GM21381 (cell line): ENCODE measurements at regions not wholly inside any gene's neighbourhood (a gene's known extent, or its start where the extent isn't known, plus 50 kb on each side); places are given as distances from the start of the nearest gene placed in this dataset.
"Not testable (repeated sequence)": the region's sequence is repeated elsewhere in the genome, so short reads cannot be mapped to it uniquely, and the experiment has no call there.

Source experiments
- ATAC-seq: cut with Tn5 transposase; IDR thresholded peaks from one replicate; pipeline ENCODE4 v1.9.1; 2021; ENCODE audit warnings: mild to moderate bottlenecking, moderate library complexity; ENCODE audit not compliant: unreplicated experiment

DNA sequence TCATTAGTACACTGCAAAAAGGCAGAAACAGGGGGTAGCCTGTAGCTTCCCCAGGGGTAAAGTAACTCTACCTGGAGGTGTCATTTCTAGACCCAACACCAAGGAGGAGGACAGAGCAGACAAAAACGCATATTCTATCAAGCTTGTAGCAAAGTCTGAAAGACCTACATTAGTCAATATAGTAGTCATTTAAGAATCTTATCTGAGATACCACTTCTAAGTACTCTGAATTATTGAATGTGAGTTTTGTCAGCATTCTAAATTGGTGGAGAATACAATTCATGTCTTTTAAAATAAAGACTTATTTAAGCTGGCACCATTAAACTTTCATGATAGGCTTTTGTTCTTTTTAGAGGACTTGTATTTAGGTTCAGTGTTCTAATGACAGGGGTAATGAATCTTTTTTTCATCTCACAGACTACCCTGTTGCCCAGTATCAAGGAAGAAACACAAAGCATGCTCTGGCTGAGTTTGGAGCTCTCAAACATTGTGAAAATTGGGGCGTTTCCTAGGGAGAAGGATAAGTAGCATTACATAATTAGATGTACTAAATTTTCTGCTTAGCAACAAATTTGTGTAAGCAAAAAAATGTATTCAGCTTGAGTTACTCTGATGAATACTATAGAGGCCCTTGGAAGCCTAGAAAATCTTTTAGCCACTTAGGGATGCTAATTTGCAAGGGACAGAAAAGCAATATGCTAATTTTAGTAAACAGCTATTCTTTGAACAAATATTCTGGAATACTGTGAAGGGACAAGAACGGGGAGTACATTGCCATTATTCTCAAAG lies 255.4 kb upstream of the HSF2 start:
- no peak for ATAC-seq

DNA sequence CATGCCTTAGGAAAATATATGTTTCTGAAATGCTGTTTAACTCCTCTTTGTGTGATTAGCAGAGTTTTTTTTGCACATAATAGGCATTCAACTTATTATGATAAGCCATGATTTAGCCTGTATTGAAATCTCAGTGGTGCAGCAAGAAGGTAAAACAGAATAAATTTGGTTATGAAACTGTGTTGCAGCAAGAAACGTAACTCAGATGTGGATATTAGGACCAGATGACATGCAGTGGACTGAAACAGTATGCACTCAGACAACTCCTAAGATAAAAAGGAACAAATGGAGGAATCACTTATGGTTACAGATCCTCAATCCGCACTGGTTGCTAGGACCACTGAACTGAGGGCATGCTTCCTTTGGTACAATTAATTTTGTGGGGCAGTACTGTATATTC lies 254.2 kb upstream of the HSF2 start:
- no peak for ATAC-seq

DNA sequence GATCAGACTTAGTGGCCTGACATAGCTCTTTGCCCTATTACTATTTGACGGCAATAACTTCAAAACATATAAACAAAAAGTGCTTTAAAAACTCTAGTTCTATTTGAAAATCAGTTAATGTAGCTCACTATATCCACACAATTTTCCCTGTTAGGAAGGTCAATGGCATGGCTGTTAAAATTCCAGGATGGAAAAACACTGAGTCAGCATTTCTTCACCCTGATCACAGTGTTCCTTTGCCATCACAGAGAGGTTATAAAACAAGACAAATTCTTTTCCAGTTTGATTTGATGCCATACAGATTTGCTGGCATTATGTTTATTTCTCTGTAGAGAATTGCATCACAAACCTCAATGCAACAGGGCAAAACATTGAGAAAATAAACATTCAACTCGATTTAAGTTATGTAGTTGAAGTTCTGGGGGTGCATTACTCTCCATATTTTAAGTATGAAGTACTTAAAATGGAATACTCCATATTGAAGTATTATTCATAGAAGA lies 253.7 kb upstream of the HSF2 start:
- no peak for ATAC-seq

DNA sequence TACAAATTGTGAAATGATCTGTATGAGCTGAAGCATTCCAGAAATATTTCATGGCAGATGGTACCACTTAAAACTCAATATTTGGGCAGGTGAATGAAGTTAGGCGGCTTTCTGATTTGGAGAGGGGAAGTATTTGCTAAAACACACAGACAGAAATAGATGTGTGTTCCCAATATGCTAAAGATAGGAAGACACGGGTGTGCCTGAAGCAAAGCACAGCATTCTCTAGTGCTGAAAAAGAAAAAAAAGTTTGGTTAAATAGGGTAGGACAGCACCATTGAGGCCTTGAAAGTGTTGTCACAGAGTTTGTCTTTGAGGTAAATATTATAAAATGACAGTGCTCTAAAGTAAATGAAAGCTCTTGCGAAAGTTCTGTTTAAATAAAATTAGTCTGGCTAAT lies 252.2 kb upstream of the HSF2 start:
- ATAC-seq: no peak

DNA sequence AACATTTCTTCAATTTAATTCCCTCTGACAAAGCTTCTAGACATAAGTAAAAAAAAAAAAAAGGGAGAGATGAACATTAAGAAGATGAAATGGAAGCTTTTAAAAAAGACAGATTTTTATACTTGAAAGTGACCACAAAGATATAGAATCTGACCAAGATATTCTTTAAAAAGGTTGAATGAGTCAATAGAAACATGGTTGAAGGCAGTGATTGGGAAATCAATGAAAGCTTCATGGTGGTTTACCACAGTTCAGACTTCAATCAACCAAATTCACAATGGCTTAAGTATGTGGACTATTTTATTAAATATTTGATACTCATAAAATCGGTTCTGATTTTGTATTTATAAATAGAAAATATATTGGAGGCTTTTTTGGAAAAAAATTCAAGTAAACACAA lies 248.4 kb upstream of the HSF2 start:
- no peak for ATAC-seq

DNA sequence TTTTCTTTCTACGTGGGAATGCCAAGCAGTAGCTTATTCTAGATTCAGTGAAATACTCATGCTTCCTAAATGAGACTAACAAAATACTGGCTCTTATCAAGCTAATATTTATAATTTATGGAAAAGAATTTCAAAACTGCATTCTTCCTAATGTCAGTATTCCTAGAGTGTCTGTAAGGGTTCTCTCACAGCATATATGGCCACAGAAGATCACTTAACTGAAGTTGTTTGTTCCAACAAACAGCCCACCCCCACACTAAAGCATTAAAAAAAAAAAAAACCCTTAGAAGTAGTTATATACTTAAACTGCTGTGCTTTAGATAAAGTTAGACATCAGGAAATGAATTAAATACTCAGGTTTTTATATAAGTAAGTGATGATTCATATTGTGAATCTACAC lies 247.7 kb upstream of the HSF2 start:
- ATAC-seq: no peak

DNA sequence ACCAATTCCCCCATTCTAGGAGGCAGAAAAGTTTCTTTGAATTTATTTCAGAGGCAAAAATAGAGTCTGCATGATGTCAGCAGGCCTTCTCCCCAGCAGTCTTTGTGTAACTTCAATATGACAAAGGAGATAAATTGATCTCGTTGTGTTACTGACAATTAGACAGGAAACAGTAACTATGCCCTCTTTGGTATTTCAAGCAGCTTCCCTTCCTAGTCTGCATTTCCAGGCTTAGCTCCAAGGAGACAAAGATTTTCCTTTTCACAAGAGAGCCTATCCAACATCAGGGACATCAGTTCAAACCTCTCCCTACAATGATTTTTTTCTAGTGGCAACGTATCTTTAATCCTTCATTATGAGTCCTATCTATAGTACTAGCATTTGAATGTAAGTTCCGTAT lies 245.9 kb upstream of the HSF2 start:
- no peak for ATAC-seq

DNA sequence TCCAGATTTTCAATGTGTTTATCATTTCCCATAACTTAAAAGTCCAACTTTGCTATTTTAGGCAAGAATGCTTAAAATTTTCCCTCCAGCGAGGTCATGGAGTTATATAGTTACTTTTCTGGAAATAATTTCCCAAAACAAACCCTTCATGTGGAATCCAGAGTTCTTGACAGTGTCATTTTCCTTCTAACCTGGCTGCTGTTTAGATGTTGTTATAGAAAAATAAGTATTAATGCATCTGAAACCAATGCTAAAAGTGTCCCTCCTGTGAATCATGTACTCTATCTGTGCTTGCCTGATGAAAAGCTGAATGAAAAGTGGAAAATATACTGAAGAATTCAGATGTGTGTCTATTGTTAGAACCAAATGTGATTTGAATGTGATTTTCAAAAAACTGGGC lies 245.3 kb upstream of the HSF2 start:
- no peak for ATAC-seq

DNA sequence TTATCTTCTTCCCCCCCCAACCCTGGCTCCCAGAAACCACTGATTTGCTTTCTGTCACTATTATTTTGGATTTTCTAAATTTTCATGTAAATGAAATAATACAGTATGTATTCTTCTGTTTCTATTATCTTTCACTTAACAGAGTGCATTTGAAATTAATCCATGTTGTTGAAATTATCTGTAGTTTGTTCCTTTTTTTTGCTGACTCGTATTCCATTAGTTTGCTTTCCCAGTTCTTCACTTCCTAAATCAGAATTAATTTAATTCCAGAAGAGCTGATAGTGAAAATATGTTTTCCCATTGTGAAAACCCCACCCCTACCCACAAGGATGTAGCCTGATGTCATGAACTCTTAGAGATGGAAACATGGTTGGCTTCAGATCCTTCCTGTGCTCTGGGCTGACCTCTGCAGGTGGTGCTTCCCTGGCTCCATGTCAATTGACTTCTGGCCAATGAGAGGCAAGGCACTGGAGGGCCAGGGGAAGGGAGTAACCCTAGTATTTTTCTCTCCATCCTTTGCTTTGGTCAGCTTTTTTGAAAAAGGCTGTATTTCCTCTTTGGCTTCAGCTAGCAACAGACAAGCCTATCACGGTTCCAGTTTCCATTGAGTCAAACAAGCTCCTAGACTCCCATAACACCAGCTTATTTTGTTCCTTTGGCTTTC lies 244.4 kb upstream of the HSF2 start:
- ATAC-seq: no peak

DNA sequence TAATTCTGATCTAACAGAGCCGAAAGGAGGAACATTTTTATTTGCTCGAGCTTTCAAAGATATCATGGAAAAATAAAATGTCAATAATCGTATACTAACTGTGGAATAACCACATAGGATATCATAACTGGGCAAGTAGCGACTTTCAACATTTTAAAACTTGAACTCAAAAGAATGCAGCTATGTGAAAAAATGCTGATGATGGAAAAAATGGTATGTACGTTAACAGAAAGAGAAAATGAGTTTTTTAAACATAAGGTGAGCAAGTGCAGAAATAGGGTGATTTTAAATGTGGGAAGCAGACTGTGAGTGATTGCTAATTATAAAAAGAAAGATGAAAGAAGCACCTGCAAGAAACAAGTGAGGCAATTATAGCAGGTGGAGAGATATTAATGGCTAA lies 238.3 kb upstream of the HSF2 start:
- no peak for ATAC-seq

DNA sequence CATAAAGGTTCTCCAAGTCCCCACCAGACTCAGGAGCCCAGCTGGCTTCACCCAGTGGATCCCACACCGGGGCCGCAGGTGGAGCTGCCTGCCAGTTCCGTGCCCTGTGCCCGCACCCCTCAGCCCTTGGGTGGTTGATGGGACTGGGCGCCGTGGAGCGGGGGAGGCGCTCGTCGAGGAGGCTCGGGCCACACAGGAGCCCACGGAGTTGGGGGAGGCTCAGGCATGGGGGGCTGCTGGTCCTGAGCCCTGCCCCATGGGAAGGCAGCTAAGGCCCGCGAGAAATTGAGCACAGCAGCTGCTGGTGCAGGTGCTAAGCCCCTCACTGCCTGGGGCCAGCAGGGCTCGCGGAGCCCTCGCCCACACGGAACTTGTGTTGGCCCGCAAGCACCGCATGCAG lies 234.4 kb upstream of the HSF2 start:
- ATAC-seq: no peak

DNA sequence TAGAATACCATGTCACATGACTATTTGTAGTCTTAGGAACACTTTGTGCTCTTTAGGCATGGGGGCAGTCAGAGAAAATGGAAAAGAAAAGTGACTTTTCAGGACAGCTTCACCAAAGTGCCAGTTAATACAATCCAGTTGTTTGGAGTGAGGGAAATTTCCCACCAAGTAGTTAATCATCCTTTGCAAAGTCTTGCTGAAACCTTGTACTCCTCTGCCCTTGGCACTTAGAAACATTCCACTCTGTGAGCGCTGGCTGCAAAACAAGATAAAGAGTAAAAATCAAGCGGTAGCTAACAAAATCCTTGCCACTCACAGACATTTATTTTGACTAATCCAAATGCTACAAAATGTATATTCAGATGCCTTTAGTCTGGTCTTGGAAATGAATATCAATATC lies 229.2 kb upstream of the HSF2 start:
- no peak for ATAC-seq

DNA sequence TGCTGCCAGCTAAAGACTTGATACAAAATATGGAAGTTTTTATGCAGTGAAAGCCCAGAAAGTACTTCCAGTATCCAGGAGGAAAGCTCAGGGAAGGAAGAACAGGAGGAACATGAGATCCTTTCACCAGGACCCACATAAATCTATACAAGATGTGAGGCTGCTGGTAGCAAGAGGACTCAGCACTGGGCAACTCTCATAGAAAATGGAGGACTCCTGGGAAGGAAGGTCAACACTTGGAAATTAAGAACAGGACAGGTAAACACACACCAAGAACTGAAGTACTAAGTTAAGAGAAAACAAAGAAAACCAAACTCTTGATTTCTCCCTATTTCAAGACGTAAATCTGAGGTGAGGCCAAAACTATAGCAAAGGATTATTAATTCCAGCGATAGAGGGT lies 220.5 kb upstream of the HSF2 start:
- no peak for ATAC-seq

DNA sequence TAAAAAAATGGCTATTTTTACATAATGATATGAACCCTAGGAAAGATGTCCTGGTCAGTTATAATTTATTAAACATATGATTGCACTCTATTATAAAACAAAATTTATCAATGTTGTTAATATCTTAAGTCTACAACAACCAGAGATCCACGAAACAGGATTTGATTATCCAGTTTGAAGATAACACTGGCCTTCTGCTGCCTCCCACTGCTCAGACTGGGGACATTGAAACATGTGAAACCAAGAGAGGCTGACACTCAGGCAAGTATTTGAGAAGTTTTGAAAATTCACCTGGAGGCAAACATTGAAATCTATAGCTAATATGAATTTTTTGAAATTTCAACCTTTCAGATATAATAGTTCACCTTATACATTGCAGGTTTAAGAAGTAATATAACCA lies 219.3 kb upstream of the HSF2 start:
- ATAC-seq: no peak

DNA sequence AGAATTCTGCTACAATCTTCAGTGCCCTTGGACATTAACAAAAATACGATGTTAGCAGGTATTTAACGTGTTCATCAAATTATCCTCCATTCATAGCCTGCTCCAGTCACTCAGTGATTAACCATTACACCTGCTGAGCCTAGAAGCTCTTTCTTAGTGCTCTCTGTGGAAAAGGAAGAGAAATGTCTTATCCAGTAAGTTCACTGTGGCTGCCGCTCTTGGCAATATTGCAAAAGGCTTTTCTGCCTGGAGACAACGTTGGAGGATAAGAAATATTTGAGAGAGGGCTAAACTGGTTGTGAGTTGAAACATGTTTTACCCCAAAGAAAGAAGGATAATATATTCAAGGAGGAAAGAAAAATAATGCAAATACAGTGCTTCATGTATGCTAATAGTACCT lies 217.4 kb upstream of the HSF2 start:
- no peak for ATAC-seq

DNA sequence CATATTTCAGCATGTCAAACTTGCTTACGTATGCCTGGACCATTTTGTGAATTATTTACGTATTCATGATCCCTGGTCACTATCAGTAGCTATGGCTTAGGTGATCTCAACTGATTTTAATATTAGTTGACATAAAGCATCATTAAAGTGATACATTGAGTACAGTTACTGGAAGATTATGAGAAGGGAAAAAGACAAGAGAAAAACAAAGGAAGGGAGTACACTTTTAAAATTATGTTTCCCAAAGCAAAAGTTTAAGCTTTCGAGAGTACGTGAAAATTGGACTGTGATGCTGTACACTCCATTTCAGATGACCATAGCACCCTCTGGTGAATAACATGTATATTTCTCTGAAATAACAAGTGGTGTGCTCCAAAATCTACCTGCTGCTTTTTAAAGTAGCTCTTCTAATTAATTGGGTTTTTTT lies 215.0 kb upstream of the HSF2 start:
- no peak for ATAC-seq

DNA sequence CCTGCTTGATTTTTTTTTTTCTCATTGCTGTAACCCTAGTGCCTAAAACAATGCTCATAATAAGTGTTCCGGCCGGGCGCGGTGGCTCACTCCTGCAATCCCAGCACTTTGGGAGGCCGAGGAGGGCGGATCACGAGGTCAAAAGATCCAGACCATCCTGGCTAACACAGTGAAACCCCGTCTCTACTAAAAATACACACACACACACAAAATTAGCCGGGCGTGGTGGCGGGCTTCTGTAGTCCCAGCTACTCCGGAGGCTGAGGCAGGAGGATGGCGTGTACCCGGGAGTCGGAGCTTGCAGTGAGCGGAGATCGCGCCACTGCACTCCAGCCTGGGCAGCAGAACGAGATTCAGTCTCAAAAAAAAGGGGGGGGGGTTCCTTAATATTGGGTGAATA lies 214.0 kb upstream of the HSF2 start:
- not testable (repeated sequence) for ATAC-seq

DNA sequence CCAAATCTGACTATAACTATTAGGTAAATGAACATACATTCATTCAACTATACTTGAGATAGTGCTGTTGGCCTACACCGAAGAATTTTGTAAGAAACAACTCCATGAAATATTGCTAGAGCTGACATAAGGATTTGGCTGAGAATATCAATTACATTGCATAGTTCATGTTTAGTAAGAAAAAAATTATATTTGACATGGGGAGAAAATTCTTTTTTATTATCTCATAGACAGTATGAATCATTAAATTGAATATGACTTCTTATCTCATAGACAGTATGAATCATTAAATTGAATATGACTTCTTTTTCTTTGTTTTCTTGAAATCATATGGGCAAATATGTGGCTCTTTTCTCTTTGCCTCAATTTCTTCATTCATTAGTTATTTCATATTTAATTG lies 212.3 kb upstream of the HSF2 start:
- no peak for ATAC-seq

DNA sequence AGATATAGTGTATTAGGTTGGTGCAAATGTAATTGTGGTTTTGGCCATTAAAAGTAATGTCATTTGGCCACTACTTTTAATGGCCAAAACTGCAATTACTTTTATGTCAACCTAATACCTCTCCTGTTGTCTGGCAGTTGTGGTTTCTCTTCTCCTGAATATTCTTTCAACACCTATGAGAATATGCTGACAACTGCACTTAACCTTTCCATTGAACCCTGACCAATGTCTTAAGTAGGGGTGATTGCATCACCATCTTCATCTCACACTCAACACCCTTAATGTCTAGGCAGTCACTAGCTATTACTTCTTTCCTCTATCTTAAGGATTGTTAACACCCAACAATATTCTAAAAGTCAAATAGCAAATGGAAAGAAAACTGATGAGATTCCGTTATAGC lies 200.5 kb upstream of the HSF2 start:
- ATAC-seq: no peak

DNA sequence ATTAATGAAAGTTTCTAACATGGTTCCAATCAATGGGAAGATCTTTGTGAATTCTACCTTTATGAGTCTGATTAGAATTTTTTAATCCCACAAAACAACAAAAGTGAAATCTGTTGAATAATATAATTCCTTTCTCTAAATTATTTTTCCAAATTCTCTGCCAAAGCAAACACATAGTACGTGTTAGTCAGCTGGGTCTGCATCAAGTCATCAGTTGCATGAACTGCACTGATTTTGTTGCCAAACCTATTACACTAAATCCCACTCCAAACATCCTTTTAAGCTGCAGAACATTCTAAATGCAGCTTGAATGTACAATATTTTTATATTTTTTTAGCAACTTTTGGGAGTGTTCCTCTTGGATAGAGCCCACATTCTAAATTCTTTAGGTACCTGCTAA lies 199.0 kb upstream of the HSF2 start:
- ATAC-seq: no peak

DNA sequence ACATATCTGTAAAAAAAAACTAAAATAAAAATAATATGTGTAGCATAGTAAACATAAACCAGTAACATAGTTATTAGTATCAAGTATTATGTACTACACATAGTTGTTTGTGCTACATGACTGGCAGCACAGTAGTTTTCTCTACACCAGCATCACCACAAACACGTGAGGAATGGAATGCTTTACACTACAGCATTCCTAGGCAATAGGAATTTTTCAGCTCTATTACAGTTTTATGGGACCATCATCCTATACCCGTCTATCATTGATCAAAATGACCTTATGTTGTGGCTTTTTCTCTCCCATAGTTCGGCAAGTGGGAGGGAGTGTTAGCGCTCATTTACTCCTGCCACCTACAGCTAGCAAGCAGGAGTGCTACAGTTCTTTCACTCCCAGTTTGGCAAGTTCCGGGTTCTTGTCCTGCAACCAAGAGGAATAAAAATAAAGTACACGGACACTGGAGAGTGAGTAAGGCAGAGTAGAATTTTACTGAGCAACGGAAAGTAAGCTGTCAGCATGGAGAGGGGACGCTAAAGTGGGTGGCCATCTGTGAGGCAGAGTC lies 196.8 kb upstream of the HSF2 start:
- ATAC-seq: no peak

DNA sequence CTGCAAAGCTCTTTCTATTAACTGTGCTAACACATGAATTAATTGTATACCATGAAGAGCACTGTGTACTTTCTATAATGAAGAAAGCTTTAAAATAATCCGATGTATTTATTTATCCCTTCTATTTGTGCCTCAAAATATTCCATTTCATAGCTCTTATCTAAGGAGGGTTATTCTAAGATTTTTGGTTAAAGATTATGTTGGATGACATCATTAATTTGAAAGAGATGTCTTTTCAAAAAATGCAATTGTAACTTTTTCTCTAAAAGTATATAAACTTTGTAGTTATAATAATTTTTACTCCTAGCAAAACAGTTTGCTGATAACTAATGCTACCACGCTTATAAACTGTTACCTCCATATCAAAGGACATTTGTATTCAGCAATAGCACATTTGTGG lies 192.4 kb upstream of the HSF2 start:
- no peak for ATAC-seq
